ENCODE measurements at regions not wholly inside any gene's neighbourhood (a gene's known extent, or its start where the extent isn't known, plus 50 kb on each side); places are given as distances from the start of the nearest gene placed in this dataset.

DNA sequence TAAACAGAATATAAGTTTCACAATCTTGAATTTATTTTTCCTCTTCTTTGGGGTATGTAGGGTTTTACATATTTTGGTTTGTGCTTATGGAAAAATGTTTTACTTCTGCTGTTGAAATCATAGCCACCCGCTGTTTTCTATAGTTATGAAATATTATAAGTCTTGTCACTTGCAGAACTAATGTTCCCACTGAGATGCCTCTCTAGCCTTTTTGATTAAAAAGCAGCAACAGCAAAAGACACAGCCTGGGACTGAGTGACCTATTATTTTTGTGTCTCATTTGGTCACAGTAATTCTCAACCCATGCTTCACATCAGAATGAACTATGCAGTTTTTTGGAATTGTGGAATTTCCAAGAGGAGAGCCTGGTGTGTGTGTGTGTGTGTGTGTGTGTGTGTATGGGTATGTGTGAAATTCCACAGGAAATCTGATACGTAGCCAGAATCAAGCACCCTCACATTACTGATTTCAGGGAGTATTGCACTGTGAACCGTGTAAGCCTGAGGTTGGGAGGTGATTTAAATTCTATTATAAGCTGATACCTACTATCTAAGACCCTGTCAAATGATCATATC lies 55.7 kb upstream of the FRMD6 start:
- Histone ChIP-seq H3K27me3 (ENCODE audit: control insufficient read depth in 2 of 2, insufficient read depth in 2 of 2, low read length in 2 of 2) (no peaks in the 10 kb centered on the region), H3K9me1 (replicated peaks; ENCODE audit: control insufficient read depth, extremely low read depth, insufficient read depth, low read length) (no peaks in the 10 kb centered on the region), H3K36me3 (ENCODE audit: control insufficient read depth in 2 of 2, extremely low read depth in 1 of 2, insufficient read depth in 2 of 2, low read length in 2 of 2) (no peaks in the 10 kb centered on the region), H3K79me2 (ENCODE audit: control insufficient read depth, insufficient read depth, low read length) (no peaks in the 10 kb centered on the region), H2AFZ (ENCODE audit: low read depth, low read length) (no peak overlapping the region), H3K4me2 (ENCODE audit: insufficient read depth, low read length) (no peak overlapping the region), H3K9ac (replicated peaks; ENCODE audit: extremely low read depth, insufficient read depth, low read length) (no peak overlapping the region), H3K4me1 (ENCODE audit: control insufficient read depth, extremely low read depth, insufficient read depth, low read length) (no peaks in the 10 kb centered on the region), H3K4me3 (replicated peaks in 1 of 3; ENCODE audit: insufficient read depth in 1 of 3, low read depth in 1 of 3, low read length in 3 of 3) (no peak overlapping the region), H3K9me3 (replicated peaks; ENCODE audit: control insufficient read depth, insufficient read depth, low read length) (no peaks in the 10 kb centered on the region), H3K27ac (ENCODE audit: insufficient read depth, low read depth, low read length) (no peak overlapping the region), H4K20me1 (replicated peaks; ENCODE audit: control insufficient read depth, extremely low read depth, insufficient read depth, low read length) (no peaks in the 10 kb centered on the region)
- DNase-seq (ENCODE audit: low read depth, low spot score) (no peak), FAIRE-seq (no peak)
- no TSS peak for BruUV-seq (replicated peaks)
- ChIA-PET CTCF (no interaction called here), POLR2A (no interaction called here)
- dilution Hi-C loops (cut with MboI; ENCODE audit: extremely low pct_ligation_motif_present, low sequenced_read_pairs) (no loop called here), intact Hi-C loops (cut with micrococcal nuclease) (no loop called here)
- TF ChIP-seq POLR2A (IDR thresholded peaks at IDR 0.05; ENCODE audit: low read depth, low read length) (no peak), EZH2 (IDR thresholded peaks at IDR 0.05; ENCODE audit: borderline replicate concordance, low read depth, low read length, severe bottlenecking) (no peak), FOS (IDR thresholded peaks at IDR 0.05; ENCODE audit: borderline replicate concordance, insufficient read depth, low read length) (no peak), GATA2 (IDR thresholded peaks at IDR 0.05; ENCODE audit: insufficient read depth, insufficient read length, low read depth, low read length) (no peak), POLR2AphosphoS5 (IDR thresholded peaks at IDR 0.05; ENCODE audit: insufficient read depth, low read depth, low read length) (no peak), JUN (IDR thresholded peaks at IDR 0.05; ENCODE audit: borderline replicate concordance, insufficient read depth, insufficient read length, low read depth) (no peak)

DNA sequence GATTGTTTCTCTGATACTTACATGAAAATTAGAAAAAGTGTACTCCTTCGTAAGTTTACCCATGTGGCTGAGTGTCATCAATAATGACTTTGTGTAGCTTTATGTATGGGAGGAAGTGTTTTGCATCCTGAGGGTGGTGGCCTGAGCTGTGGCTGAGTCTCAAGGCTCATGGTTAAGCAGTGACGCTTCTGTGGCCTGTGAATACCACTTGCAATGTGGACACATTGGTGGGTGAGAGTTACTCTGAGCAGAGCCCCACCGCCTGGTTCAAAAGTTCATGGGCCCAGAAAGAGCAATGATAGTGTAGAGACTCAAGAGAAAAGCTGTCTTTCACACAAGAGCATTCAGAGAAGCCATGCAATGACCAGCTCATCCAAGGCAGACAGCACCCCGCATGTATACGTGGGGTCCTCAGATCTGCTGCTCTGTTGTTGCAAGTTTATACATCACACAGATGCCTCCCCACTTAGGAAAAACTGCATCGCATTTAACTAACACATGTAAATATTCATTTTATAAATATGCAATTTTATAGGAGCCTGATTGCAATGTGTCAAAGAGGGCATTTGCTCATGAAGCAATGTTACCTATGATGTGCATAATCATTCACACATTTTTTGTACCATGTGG lies 55.1 kb upstream of the FRMD6 start:
- no peaks in the 10 kb centered on the region for H3K4me1 ChIP-seq (ENCODE audit: control insufficient read depth, extremely low read depth, insufficient read depth, low read length)
- no peaks in the 10 kb centered on the region for H3K27me3 ChIP-seq (ENCODE audit: control insufficient read depth in 2 of 2, insufficient read depth in 2 of 2, low read length in 2 of 2)
- H3K9me3 ChIP-seq (replicated peaks; ENCODE audit: control insufficient read depth, insufficient read depth, low read length), result no peaks in the 10 kb centered on the region
- no peak overlapping the region for H3K4me3 ChIP-seq (replicated peaks in 1 of 3; ENCODE audit: insufficient read depth in 1 of 3, low read depth in 1 of 3, low read length in 3 of 3)
- no peak overlapping the region for H3K9ac ChIP-seq (replicated peaks; ENCODE audit: extremely low read depth, insufficient read depth, low read length)
- no peaks in the 10 kb centered on the region for H3K36me3 ChIP-seq (ENCODE audit: control insufficient read depth in 2 of 2, extremely low read depth in 1 of 2, insufficient read depth in 2 of 2, low read length in 2 of 2)
- no peaks in the 10 kb centered on the region for H3K79me2 ChIP-seq (ENCODE audit: control insufficient read depth, insufficient read depth, low read length)
- ChIA-PET CTCF (no interaction called here), POLR2A (no interaction called here)
- no peak overlapping the region for H2AFZ ChIP-seq (ENCODE audit: low read depth, low read length)
- H4K20me1 ChIP-seq (replicated peaks; ENCODE audit: control insufficient read depth, extremely low read depth, insufficient read depth, low read length), result no peaks in the 10 kb centered on the region
- DNase-seq (ENCODE audit: low read depth, low spot score) (no peak), FAIRE-seq (no peak)
- no peaks in the 10 kb centered on the region for H3K9me1 ChIP-seq (replicated peaks; ENCODE audit: control insufficient read depth, extremely low read depth, insufficient read depth, low read length)
- no TSS peak for BruUV-seq (replicated peaks)
- no peak overlapping the region for H3K27ac ChIP-seq (ENCODE audit: insufficient read depth, low read depth, low read length)
- no peak for TF ChIP-seq MYC (IDR thresholded peaks at IDR 0.05; ENCODE audit: low read depth, low read length)
- no peak overlapping the region for H3K4me2 ChIP-seq (ENCODE audit: insufficient read depth, low read length)
- intact Hi-C loops (cut with micrococcal nuclease), result no loop called here
- dilution Hi-C loops (cut with MboI; ENCODE audit: extremely low pct_ligation_motif_present, low sequenced_read_pairs), result no loop called here

All from endothelial cell of umbilical vein (primary cell).